HG03095 (cell line): ENCODE measurements at regions not wholly inside any gene's neighbourhood (a gene's known extent, or its start where the extent isn't known, plus 50 kb on each side); places are given as distances from the start of the nearest gene placed in this dataset.
A peak's percentile ranks its signal among the peaks of the same experiment; 100 is the strongest.
"Not testable (repeated sequence)": the region's sequence is repeated elsewhere in the genome, so short reads cannot be mapped to it uniquely, and the experiment has no call there.

Source experiments
- ATAC-seq: cut with Tn5 transposase; IDR thresholded peaks from one replicate; pipeline ENCODE4 v1.9.1; 2021; ENCODE audit warnings: moderate library complexity; ENCODE audit not compliant: unreplicated experiment

- peak; percentile 92 for ATAC-seq
Observed at GRCh38 chr4:101730291-101731117, 60.0 kb upstream of the BANK1 start.

- no peak for ATAC-seq
Observed at GRCh38 chr4:101727238-101727637, 63.3 kb upstream of the BANK1 start.

GRCh38 chr4:101724093-101724492, 66.4 kb upstream of the BANK1 start:
- no peak for ATAC-seq

GRCh38 chr4:101718810-101719209, 71.7 kb upstream of the BANK1 start:
- no peak for ATAC-seq

- no peak for ATAC-seq
Observed at GRCh38 chr4:101711590-101712260, 78.8 kb upstream of the BANK1 start.

GRCh38 chr4:101710806-101711205, 79.7 kb upstream of the BANK1 start:
- ATAC-seq, result no peak

GRCh38 chr4:101708293-101709039, 82.1 kb upstream of the BANK1 start:
- ATAC-seq, result no peak

- no peak for ATAC-seq
Observed at GRCh38 chr4:101707596-101707995, 82.9 kb upstream of the BANK1 start.

- no peak for ATAC-seq
Observed at GRCh38 chr4:101706535-101707057, 83.9 kb upstream of the BANK1 start.

GRCh38 chr4:101701551-101701950, 89.0 kb upstream of the BANK1 start:
- no peak for ATAC-seq

- ATAC-seq, result no peak
Observed at GRCh38 chr4:101699441-101700124, 90.9 kb upstream of the BANK1 start.

- ATAC-seq, result no peak
Observed at GRCh38 chr4:101697266-101697665, 93.3 kb upstream of the BANK1 start.

GRCh38 chr4:101696276-101697010, 94.1 kb upstream of the BANK1 start:
- ATAC-seq, result no peak

- no peak for ATAC-seq
Observed at GRCh38 chr4:101695176-101695575, 95.4 kb upstream of the BANK1 start.

- not testable (repeated sequence) for ATAC-seq
Observed at GRCh38 chr4:101694403-101694802, 96.1 kb upstream of the BANK1 start.

GRCh38 chr4:101693842-101694398, 96.6 kb upstream of the BANK1 start:
- ATAC-seq, result peak; percentile 64

- ATAC-seq, result no peak
Observed at GRCh38 chr4:101689220-101689619, 101.3 kb upstream of the BANK1 start.

GRCh38 chr4:101685126-101685525, 105.4 kb upstream of the BANK1 start:
- ATAC-seq, result no peak

GRCh38 chr4:101682946-101683345, 107.6 kb upstream of the BANK1 start:
- ATAC-seq, result no peak

GRCh38 chr4:101678180-101678579, 112.3 kb upstream of the BANK1 start:
- ATAC-seq, result no peak
